Ovary (tissue), 7 donors: ENCODE measurements at regions not wholly inside any gene's neighbourhood (a gene's known extent, or its start where the extent isn't known, plus 50 kb on each side); places are given as distances from the start of the nearest gene placed in this dataset. TPM values are rescaled to one million over a fixed set of nuclear protein-coding genes. Genes with fewer than 3 reads are reported as not detected.
"Not testable (repeated sequence)": the region's sequence is repeated elsewhere in the genome, so short reads cannot be mapped to it uniquely, and the experiment has no call there.

Experiments used
- DNase-seq, 5 donors: peaks; one replicate each; pipeline ENCODE4 v3.0.0-alpha.2; 2019 to 2020
- H3K27ac ChIP-seq, 2 donors: fragments of 200-600 bp; one replicate each; pipeline versions ENCODE4 v1.5.1 to v1.8.0; 2019 to 2022
- H3K27me3 ChIP-seq: fragments of 200-600 bp; one replicate; pipeline ENCODE4 v1.8.0; 2022
- H3K36me3 ChIP-seq: fragments of 200-600 bp; sonication (generic); one replicate; pipeline ENCODE4 v1.5.1; 2019
- H3K4me1 ChIP-seq: one replicate; pipeline ENCODE4 v1.8.1; 2013; ENCODE audit warnings: mild to moderate bottlenecking, moderate library complexity; ENCODE audit not compliant: insufficient read depth
- H3K4me3 ChIP-seq: fragments of 200-600 bp; sonication (generic); one replicate; pipeline ENCODE4 v1.5.1; 2017
- H3K9me3 ChIP-seq, 2 donors: fragments of 200-600 bp in 1 of 2; sonication (generic) in 1 of 2; one replicate each; pipeline versions ENCODE4 v1.5.1 to v1.8.1; 2013 to 2019; ENCODE audit warnings: mild to moderate bottlenecking in 1 of 2, moderate library complexity in 1 of 2
- CTCF ChIP-seq, 3 donors: fragments of 450-650 bp in 2 of 3; fragments of 200-600 bp in 1 of 3; IDR thresholded peaks; one replicate each; pipeline versions ENCODE4 v1.5.1 to v1.8.0; 2016 to 2022; ENCODE audit warnings: antibody characterized with exemption in 3 of 3, mild to moderate bottlenecking in 1 of 3
- EP300 ChIP-seq: sonication (generic); formaldehyde crosslinking; IDR thresholded peaks from one replicate; pipeline ENCODE4 v1.6.1; 2017; ENCODE audit warnings: antibody characterized with exemption
- POLR2A ChIP-seq: fragments of 450-650 bp; IDR thresholded peaks from one replicate; pipeline ENCODE4 v1.6.1; 2017; ENCODE audit warnings: antibody characterized with exemption, mild to moderate bottlenecking, moderate library complexity
- WGBS, 3 donors: extraction: QIAGEN DNeasy Blood & Tissue Kit in 1 of 3; methylation state at CpG; one replicate each; pipeline versions ENCODE4 v1.1.5 to v1.1.7; 2013 to 2017; 5-methylcytosine and 5-hydroxymethylcytosine counted together
- intact Hi-C, 4 donors: fragments of 100-400 bp; cut with DNase I; formaldehyde crosslinking; loops; one replicate each; pipeline versions ENCODE4 v1.11.0 to v1.15.1; 2022 to 2023
- small RNA-seq: library from RNA; depleted of rRNA; stranded (forward); fragments of <200 nt; gene quantifications from one replicate; pipeline ENCODE3, GENCODE V24; 2016
- donor health status: DM: no; HTN: no; CAD: no; lungs with moderate emphysema.
- donor health status: DM: no; HTN: no; CAD: no.
- donor health status: Bipolar disorder and iron deficiency.
- donor health status: DM: no; HTN: no; CAD: no.
- donor health status: DM: yes; HTN: yes; CAD: no.

- no peaks in the 10 kb centered on the region for H3K4me1 ChIP-seq
- no peaks in the 10 kb centered on the region for H3K36me3 ChIP-seq
- TF ChIP-seq CTCF (IDR thresholded peaks at IDR 0.05) = no peak
- no peak overlapping the region for H3K4me3 ChIP-seq
- DNase-seq = no peak
- intact Hi-C loops = no loop called here
- H3K27ac ChIP-seq = no peak overlapping the region
- 27 to 31% (median 30%) methylated on average over 4 of the region's 4 CpGs for WGBS, 3 donors
- no peaks in the 10 kb centered on the region for H3K27me3 ChIP-seq
- H3K9me3 ChIP-seq = no peaks in the 10 kb centered on the region
These were observed 53.2 kb upstream of the CD2AP start for GRCh38 chr6:47424436-47424836.

- WGBS, 3 donors = 90 to 97% (median 96%) methylated on average over 3 of the region's 3 CpGs
- H3K4me1 ChIP-seq, DNase-seq, intact Hi-C loops, H3K27me3 ChIP-seq, H3K36me3 ChIP-seq, H3K9me3 ChIP-seq, H3K4me3 ChIP-seq, H3K27ac ChIP-seq: not testable (repeated sequence)
These were observed 51.9 kb upstream of the CD2AP start for GRCh38 chr6:47425724-47426123.

GRCh38 chr6:47426524-47427302, 50.9 kb upstream of the CD2AP start:
- WGBS, 3 donors = 75 to 83% (median 80%) methylated on average over 2 of the region's 2 CpGs
- TF ChIP-seq EP300 (no peak), CTCF (IDR thresholded peaks at IDR 0.05) (no peak), POLR2A (no peak)
- Histone ChIP-seq H3K9me3 (no peaks in the 10 kb centered on the region), H3K4me3 (no peak overlapping the region), H3K36me3 (no peaks in the 10 kb centered on the region), H3K27ac (no peak overlapping the region), H3K27me3 (no peaks in the 10 kb centered on the region), H3K4me1 (no peaks in the 10 kb centered on the region)
- intact Hi-C loops = no loop called here
- no peak for DNase-seq

- Histone ChIP-seq H3K27me3 (no peaks in the 10 kb centered on the region), H3K36me3 (no peaks in the 10 kb centered on the region), H3K4me1 (no peaks in the 10 kb centered on the region), H3K27ac (no peak overlapping the region), H3K4me3 (no peak overlapping the region), H3K9me3 (no peaks in the 10 kb centered on the region)
- intact Hi-C loops = no loop called here
- DNase-seq = no peak
- TF ChIP-seq CTCF (IDR thresholded peaks at IDR 0.05) (no peak), EP300 (no peak), POLR2A (no peak)
These were observed 49.9 kb upstream of the CD2AP start for GRCh38 chr6:47427680-47428079.

Small RNAs in the stretch of these regions (small RNA-seq; reads per million reads assigned to genes)
- not detected for gene B3GNTL1P2
